ENCODE measurements at regions not wholly inside any gene's neighbourhood (a gene's known extent, or its start where the extent isn't known, plus 50 kb on each side); places are given as distances from the start of the nearest gene placed in this dataset.

DNA sequence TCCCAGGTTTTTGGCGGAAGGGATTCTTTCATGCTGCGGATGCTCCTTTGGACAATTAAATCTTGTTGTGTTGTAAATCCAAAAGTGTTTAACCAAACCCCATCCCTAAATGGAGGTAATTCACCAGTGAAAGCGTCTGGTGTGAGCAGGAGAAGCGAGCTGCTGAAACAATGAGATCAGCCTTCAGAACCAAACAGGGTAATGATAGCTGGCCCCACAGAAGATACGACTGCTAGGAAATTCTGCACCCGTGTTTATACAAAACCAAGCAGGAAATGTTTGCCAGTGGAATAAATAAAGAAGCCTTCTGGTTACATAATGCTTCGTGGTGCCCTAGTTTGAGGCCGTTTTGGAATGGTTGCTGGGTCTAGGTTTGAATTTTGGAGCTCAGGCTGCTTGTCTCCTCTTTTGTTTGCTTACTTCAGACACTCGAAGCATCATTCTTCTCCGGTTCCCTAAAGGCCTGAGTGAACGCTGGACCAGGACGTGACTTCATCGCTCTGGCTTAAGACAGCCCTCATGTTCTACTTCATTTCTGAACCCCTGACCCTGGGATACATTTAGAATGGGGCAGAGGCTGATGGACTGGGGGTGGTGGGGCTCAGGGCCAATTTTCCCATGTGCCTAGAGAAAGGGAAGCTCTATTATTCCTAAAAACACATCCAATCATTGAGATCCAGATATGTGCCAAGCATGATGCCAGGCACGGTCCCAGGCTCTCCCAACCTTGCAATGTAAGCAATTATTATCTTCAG, 61.6 kb upstream of the JAG1 start:
- TF ChIP-seq, protein P1, sequence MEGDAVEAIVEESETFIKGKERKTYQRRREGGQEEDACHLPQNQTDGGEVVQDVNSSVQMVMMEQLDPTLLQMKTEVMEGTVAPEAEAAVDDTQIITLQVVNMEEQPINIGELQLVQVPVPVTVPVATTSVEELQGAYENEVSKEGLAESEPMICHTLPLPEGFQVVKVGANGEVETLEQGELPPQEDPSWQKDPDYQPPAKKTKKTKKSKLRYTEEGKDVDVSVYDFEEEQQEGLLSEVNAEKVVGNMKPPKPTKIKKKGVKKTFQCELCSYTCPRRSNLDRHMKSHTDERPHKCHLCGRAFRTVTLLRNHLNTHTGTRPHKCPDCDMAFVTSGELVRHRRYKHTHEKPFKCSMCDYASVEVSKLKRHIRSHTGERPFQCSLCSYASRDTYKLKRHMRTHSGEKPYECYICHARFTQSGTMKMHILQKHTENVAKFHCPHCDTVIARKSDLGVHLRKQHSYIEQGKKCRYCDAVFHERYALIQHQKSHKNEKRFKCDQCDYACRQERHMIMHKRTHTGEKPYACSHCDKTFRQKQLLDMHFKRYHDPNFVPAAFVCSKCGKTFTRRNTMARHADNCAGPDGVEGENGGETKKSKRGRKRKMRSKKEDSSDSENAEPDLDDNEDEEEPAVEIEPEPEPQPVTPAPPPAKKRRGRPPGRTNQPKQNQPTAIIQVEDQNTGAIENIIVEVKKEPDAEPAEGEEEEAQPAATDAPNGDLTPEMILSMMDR (IDR thresholded peaks at IDR 0.05; ENCODE audit: control insufficient read depth, insufficient read depth, low read depth, low read length, missing control alignments) = no peak
- no peak overlapping the region for H3K4me3 ChIP-seq (ENCODE audit: control insufficient read depth, low read depth, low read length)
- no peak for DNase-seq (ENCODE audit: low read depth)

DNA sequence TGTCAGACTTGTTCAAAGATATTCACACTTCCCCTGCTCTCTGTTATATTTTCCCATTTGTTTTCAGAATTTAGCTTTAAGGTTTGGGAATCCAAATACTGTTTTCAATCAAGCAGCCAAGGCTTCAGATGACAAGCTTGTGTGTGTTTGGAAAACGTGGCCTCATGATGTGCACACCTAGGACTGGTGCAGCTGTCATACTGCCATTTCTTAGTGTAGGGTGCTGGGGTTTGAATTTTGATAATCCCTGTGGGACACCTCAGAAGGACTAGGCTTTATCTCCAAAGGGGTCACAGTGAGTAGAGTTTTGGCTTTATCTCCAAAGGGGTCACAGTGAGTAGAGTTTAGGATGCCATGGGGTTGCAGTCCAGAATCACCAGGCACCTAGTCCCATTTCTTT, 65.3 kb upstream of the JAG1 start:
- no peak overlapping the region for H3K4me3 ChIP-seq (ENCODE audit: control insufficient read depth, low read depth, low read length)
- no peak for DNase-seq (ENCODE audit: low read depth)
- TF ChIP-seq, protein P1 (IDR thresholded peaks at IDR 0.05; ENCODE audit: control insufficient read depth, insufficient read depth, low read depth, low read length, missing control alignments) = no peak

DNA sequence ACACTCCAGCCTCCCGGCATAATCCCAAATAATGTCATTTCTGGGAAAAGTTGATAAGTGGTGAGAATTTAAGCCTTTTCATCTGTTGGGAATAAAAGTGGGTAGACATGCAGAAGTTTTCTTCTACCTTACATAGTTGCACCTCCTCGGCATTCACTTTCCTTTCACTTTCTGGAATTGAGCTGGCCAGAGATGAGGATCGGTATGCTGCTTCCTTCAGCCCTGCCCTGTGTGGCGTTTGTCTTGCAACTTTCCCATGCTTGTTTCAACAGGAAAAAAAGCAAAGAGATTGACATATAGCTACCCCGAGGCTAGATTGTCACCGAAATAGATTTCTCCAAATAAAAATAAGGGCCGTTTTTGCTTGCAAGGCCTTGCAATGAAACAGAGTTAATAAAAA, 65.8 kb upstream of the JAG1 start:
- H3K4me3 ChIP-seq (ENCODE audit: control insufficient read depth, low read depth, low read length) = no peak overlapping the region
- TF ChIP-seq, protein P1 (IDR thresholded peaks at IDR 0.05; ENCODE audit: control insufficient read depth, insufficient read depth, low read depth, low read length, missing control alignments) = no peak
- DNase-seq (ENCODE audit: low read depth) = no peak

DNA sequence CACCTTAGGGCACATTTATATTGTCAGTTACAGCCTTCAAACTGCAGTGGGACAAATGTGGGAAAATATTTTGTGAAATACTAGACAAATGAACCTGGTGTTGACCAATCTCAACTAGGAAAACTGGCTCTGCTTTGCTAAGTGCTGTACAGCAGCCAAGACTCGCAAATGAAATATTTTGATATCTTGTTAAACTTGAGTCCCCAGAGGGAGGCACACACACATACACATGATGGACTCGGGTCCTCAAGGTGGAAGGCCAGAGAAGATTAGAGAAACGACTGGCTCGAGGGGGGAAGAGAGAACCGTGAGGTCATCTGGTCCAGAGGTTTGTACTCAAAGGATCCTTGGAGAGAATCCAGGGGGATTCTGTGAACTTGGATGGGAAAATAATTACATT, 67.3 kb upstream of the JAG1 start:
- TF ChIP-seq, protein P1 (IDR thresholded peaks at IDR 0.05; ENCODE audit: control insufficient read depth, insufficient read depth, low read depth, low read length, missing control alignments) = no peak
- DNase-seq (ENCODE audit: low read depth) = no peak
- H3K4me3 ChIP-seq (ENCODE audit: control insufficient read depth, low read depth, low read length) = no peak overlapping the region

DNA sequence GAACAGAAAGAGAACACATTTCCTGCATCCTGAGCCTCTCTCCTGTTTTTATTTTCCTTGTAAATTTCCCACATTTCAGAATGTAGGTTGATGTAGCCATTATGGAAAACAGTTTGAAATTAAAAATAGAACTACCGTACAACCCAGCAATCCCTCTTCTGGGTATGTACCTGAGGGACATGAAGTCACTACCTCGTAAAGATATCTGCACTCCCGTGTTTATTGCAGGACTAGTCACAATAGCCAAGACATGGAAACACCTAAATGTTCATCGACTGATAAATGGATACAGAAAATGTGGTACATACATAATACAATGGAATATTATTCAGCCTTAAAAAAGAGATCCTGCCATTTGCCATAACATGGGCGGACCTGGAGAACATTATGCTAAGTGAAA, 72.0 kb upstream of the JAG1 start:
- TF ChIP-seq, protein P1 (IDR thresholded peaks at IDR 0.05; ENCODE audit: control insufficient read depth, insufficient read depth, low read depth, low read length, missing control alignments) = no peak
- DNase-seq (ENCODE audit: low read depth) = no peak
- no peak overlapping the region for H3K4me3 ChIP-seq (ENCODE audit: control insufficient read depth, low read depth, low read length)

DNA sequence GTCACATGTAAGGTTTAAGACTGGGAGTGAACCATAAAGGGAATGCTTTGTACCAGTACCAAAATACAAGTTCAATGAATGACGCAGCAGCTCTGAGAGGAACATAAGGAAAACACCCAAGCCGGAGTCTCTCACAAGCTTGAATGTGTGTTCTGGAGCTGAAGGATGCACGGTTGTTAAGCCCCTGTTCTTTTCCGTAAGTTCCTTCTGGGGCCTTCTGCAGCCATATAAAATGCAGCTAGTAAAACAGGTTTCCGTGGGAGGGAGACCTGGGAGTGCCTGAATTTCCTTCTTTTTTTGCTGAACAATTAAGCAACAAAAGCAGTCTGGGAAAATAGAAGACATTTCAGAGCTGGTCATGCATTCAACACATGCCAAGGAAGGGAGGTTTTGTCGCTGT, 73.2 kb upstream of the JAG1 start:
- TF ChIP-seq, protein P1 (IDR thresholded peaks at IDR 0.05; ENCODE audit: control insufficient read depth, insufficient read depth, low read depth, low read length, missing control alignments) = no peak
- no peak for DNase-seq (ENCODE audit: low read depth)
- no peak overlapping the region for H3K4me3 ChIP-seq (ENCODE audit: control insufficient read depth, low read depth, low read length)

Data from AG09309 (cell line).